ENCODE measurements at regions not wholly inside any gene's neighbourhood (a gene's known extent, or its start where the extent isn't known, plus 50 kb on each side); places are given as distances from the start of the nearest gene placed in this dataset.

DNA sequence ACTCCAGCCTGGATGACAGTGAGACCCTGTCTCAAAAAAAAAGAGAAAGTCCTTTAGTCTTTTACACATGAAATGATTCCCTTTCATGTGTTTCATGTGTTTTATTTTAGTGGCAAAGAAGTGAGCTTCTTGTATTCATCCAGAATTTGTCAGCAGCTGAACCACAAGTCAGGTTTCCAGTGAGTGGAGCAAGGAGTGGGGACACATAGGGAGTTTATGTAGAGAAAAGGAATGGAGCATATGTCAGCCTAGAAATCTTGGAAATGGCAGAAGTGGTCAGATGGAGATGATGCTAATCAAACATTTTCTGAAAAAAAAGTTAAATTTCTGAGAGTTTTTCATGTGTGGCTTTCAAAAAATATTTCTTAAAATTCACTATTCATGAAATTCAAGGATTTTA is 383.0 kb upstream of the GATB start:
- H3K4me3 ChIP-seq (replicated peaks in 1 of 3; ENCODE audit: low read depth in 2 of 3, low read length in 3 of 3): no peak overlapping the region
- no peak overlapping the region for H3K4me2 ChIP-seq (replicated peaks; ENCODE audit: extremely low read depth, low read length, poor library complexity, severe bottlenecking)
- H3K79me2 ChIP-seq (ENCODE audit: insufficient read depth, low read length): no peaks in the 10 kb centered on the region
- Mint-ChIP-seq H3K9me3 (peaks cover 18 to 48% (median 35%) of the 10 kb centered on the region in 7 donors), H3K36me3 (no peaks in the 10 kb centered on the region), H3K4me1 (no peaks in the 10 kb centered on the region), H3K4me3 (no peak overlapping the region), H3K27ac (no peak overlapping the region), H3K27me3 (ENCODE audit: low read depth in 3 of 3) (peaks cover 0 to 2% (median under 1%) of the 10 kb centered on the region in 3 donors)
- no peaks in the 10 kb centered on the region for H4K20me1 ChIP-seq (ENCODE audit: insufficient read depth, low read length)
- H3K27ac ChIP-seq (ENCODE audit: low read depth in 1 of 2, low read length in 2 of 2): no peak overlapping the region
- no peaks in the 10 kb centered on the region for H3K36me3 ChIP-seq (replicated peaks in 1 of 2; ENCODE audit: control insufficient read depth in 1 of 2, insufficient read depth in 2 of 2, low read length in 2 of 2)
- H3K4me1 ChIP-seq (ENCODE audit: control insufficient read depth in 1 of 2, insufficient read depth in 2 of 2, low read length in 2 of 2): no peaks in the 10 kb centered on the region
- no peak for TF ChIP-seq CTCF (IDR thresholded peaks at IDR 0.05)
- no peak for DNase-seq
- no peaks in the 10 kb centered on the region for H3K27me3 ChIP-seq (ENCODE audit: control insufficient read depth in 2 of 2, insufficient read depth in 2 of 2, low read length in 2 of 2)
- H2AFZ ChIP-seq (ENCODE audit: insufficient read depth, low read depth, low read length, poor library complexity, severe bottlenecking): no peak overlapping the region
- peaks cover 17 to 18% of the 10 kb centered on the region in 2 donors for H3K9me3 ChIP-seq (replicated peaks in 1 of 2; ENCODE audit: control insufficient read depth in 1 of 2, insufficient read depth in 1 of 2, low read length in 2 of 2)
- intact Hi-C loops (cut with micrococcal nuclease): no loop called here
- H3K9ac ChIP-seq (ENCODE audit: insufficient read depth, low read length, poor library complexity, severe bottlenecking): no peak overlapping the region

- H4K20me1 ChIP-seq (ENCODE audit: insufficient read depth, low read length): no peaks in the 10 kb centered on the region
- H3K36me3 ChIP-seq (replicated peaks in 1 of 2; ENCODE audit: control insufficient read depth in 1 of 2, insufficient read depth in 2 of 2, low read length in 2 of 2): no peaks in the 10 kb centered on the region
- Mint-ChIP-seq H3K36me3 (no peaks in the 10 kb centered on the region), H3K4me1 (no peaks in the 10 kb centered on the region), H3K27me3 (ENCODE audit: low read depth in 3 of 3) (peaks cover 0 to 4% (median 0%) of the 10 kb centered on the region in 3 donors), H3K9me3 (peaks cover 0 to 10% (median 4%) of the 10 kb centered on the region in 7 donors), H3K27ac (no peak overlapping the region), H3K4me3 (no peak overlapping the region)
- H2AFZ ChIP-seq (ENCODE audit: insufficient read depth, low read depth, low read length, poor library complexity, severe bottlenecking): no peak overlapping the region
- WGBS (ENCODE audit: insufficient coverage): 80% methylated on average over 1 of the region's 3 CpGs
- H3K9me3 ChIP-seq (replicated peaks in 1 of 2; ENCODE audit: control insufficient read depth in 1 of 2, insufficient read depth in 1 of 2, low read length in 2 of 2): no peaks in the 10 kb centered on the region
- no peaks in the 10 kb centered on the region for H3K27me3 ChIP-seq (ENCODE audit: control insufficient read depth in 2 of 2, insufficient read depth in 2 of 2, low read length in 2 of 2)
- DNase-seq: no peak
- H3K4me2 ChIP-seq (replicated peaks; ENCODE audit: extremely low read depth, low read length, poor library complexity, severe bottlenecking): no peak overlapping the region
- no peak overlapping the region for H3K9ac ChIP-seq (ENCODE audit: insufficient read depth, low read length, poor library complexity, severe bottlenecking)
- H3K4me1 ChIP-seq (ENCODE audit: control insufficient read depth in 1 of 2, insufficient read depth in 2 of 2, low read length in 2 of 2): no peaks in the 10 kb centered on the region
- intact Hi-C loops (cut with micrococcal nuclease): no loop called here
- no peak overlapping the region for H3K27ac ChIP-seq (ENCODE audit: low read depth in 1 of 2, low read length in 2 of 2)
- no peak overlapping the region for H3K4me3 ChIP-seq (replicated peaks in 1 of 3; ENCODE audit: low read depth in 2 of 3, low read length in 3 of 3)
- TF ChIP-seq CTCF (IDR thresholded peaks at IDR 0.05): no peak
- no peaks in the 10 kb centered on the region for H3K79me2 ChIP-seq (ENCODE audit: insufficient read depth, low read length)
These were observed 377.6 kb upstream of the GATB start for GRCh38 chr4:152138451-152138850.

All from CD14-positive monocyte (primary cell).